GM19025 (cell line): ENCODE measurements at regions not wholly inside any gene's neighbourhood (a gene's known extent, or its start where the extent isn't known, plus 50 kb on each side); places are given as distances from the start of the nearest gene placed in this dataset.
"Not testable (repeated sequence)": the region's sequence is repeated elsewhere in the genome, so short reads cannot be mapped to it uniquely, and the experiment has no call there.

Source experiments
- ATAC-seq: cut with Tn5 transposase; IDR thresholded peaks from one replicate; pipeline ENCODE4 v1.9.1; 2021; ENCODE audit warnings: mild to moderate bottlenecking, low read depth, moderate library complexity; ENCODE audit not compliant: unreplicated experiment

GRCh38 chr4:29900336-29900735 lies 819.8 kb upstream of the PCDH7 start:
- no peak for ATAC-seq

GRCh38 chr4:29908276-29908675 lies 811.9 kb upstream of the PCDH7 start:
- ATAC-seq: no peak

- ATAC-seq: no peak
These were observed 792.3 kb upstream of the PCDH7 start for GRCh38 chr4:29927895-29928294.

- ATAC-seq: no peak
These were observed 771.7 kb upstream of the PCDH7 start for GRCh38 chr4:29948451-29948850.

- ATAC-seq: no peak
These were observed 771.3 kb upstream of the PCDH7 start for GRCh38 chr4:29948858-29949257.

- ATAC-seq: no peak
These were observed 753.8 kb upstream of the PCDH7 start for GRCh38 chr4:29966386-29966785.

GRCh38 chr4:29970626-29971025 lies 749.5 kb upstream of the PCDH7 start:
- no peak for ATAC-seq

GRCh38 chr4:29972121-29972520 lies 748.0 kb upstream of the PCDH7 start:
- ATAC-seq: no peak

GRCh38 chr4:29983890-29984289 lies 736.3 kb upstream of the PCDH7 start:
- no peak for ATAC-seq

- no peak for ATAC-seq
These were observed 718.5 kb upstream of the PCDH7 start for GRCh38 chr4:30001628-30002027.

GRCh38 chr4:30002341-30002740 lies 717.8 kb upstream of the PCDH7 start:
- no peak for ATAC-seq

- ATAC-seq: no peak
These were observed 714.2 kb upstream of the PCDH7 start for GRCh38 chr4:30005995-30006394.

- ATAC-seq: no peak
These were observed 695.6 kb upstream of the PCDH7 start for GRCh38 chr4:30024526-30024925.

GRCh38 chr4:30028826-30029225 lies 691.3 kb upstream of the PCDH7 start:
- ATAC-seq: no peak

GRCh38 chr4:30056016-30056766 lies 664.0 kb upstream of the PCDH7 start:
- ATAC-seq: no peak

GRCh38 chr4:30068234-30068633 lies 651.9 kb upstream of the PCDH7 start:
- ATAC-seq: no peak

- ATAC-seq: no peak
These were observed 647.0 kb upstream of the PCDH7 start for GRCh38 chr4:30073011-30073710.

- ATAC-seq: not testable (repeated sequence)
These were observed 627.6 kb upstream of the PCDH7 start for GRCh38 chr4:30092420-30093128.

- ATAC-seq: no peak
These were observed 625.3 kb upstream of the PCDH7 start for GRCh38 chr4:30094887-30095286.

- ATAC-seq: no peak
These were observed 616.7 kb upstream of the PCDH7 start for GRCh38 chr4:30103455-30103854.

GRCh38 chr4:30116401-30116800 lies 603.8 kb upstream of the PCDH7 start:
- ATAC-seq: no peak
